Trophoblast cell (in vitro differentiated cells and primary cell): ENCODE measurements at regions not wholly inside any gene's neighbourhood (a gene's known extent, or its start where the extent isn't known, plus 50 kb on each side); places are given as distances from the start of the nearest gene placed in this dataset.
A peak's percentile ranks its signal among the peaks of the same experiment; 100 is the strongest.

ENCODE experiments used
- DNase-seq, 2 donors: peaks; one replicate each; pipeline ENCODE4 v3.0.0-alpha.2; 2016
- H2AFZ ChIP-seq: 2 replicates; pipeline ENCODE4 v1.6.1; 2013; ENCODE audit warnings: low read length, moderate library complexity, mild to moderate bottlenecking; ENCODE audit not compliant: insufficient read depth, poor library complexity
- H2AK5ac ChIP-seq: 2 replicates; pipeline ENCODE4 v1.6.1; 2013; ENCODE audit warnings: mild to moderate bottlenecking, low read length
- H2BK120ac ChIP-seq: 2 replicates; pipeline ENCODE4 v1.6.1; 2013; ENCODE audit warnings: low read length, mild to moderate bottlenecking, moderate library complexity; ENCODE audit not compliant: insufficient read depth, poor library complexity
- H2BK12ac ChIP-seq: 2 replicates; pipeline ENCODE4 v1.6.1; 2013; ENCODE audit warnings: mild to moderate bottlenecking, low read length, moderate library complexity
- H2BK5ac ChIP-seq: 2 replicates; pipeline ENCODE4 v1.6.1; 2013; ENCODE audit warnings: low read length, low read depth, moderate library complexity, mild to moderate bottlenecking; ENCODE audit not compliant: poor library complexity
- H3K14ac ChIP-seq: 2 replicates; pipeline ENCODE4 v1.6.1; 2013; ENCODE audit warnings: mild to moderate bottlenecking, low read length
- H3K18ac ChIP-seq: 2 replicates; pipeline ENCODE4 v1.6.1; 2013; ENCODE audit warnings: mild to moderate bottlenecking, low read length
- H3K23ac ChIP-seq: 2 replicates; pipeline ENCODE4 v1.6.1; 2013; ENCODE audit warnings: low read length
- H3K27ac ChIP-seq: 2 replicates; pipeline ENCODE4 v1.5.1; 2013; ENCODE audit warnings: low read depth, mild to moderate bottlenecking, inconsistent platforms, low read length, moderate library complexity
- H3K27me3 ChIP-seq: 2 replicates; pipeline ENCODE4 v1.6.1; 2013; ENCODE audit warnings: inconsistent platforms, mild to moderate bottlenecking, low read length, moderate library complexity; ENCODE audit not compliant: insufficient read depth
- H3K36me3 ChIP-seq, 2 experiments: 1 replicate in 1 of 2; 2 replicates in 1 of 2; pipeline ENCODE4 v1.6.1; 2013; ENCODE audit warnings: low read length in 2 of 2, mild to moderate bottlenecking in 2 of 2, moderate library complexity in 1 of 2; ENCODE audit not compliant: insufficient read depth in 2 of 2, control insufficient read depth in 1 of 2
- H3K4ac ChIP-seq: 2 replicates; pipeline ENCODE4 v1.6.1; 2013; ENCODE audit warnings: low read depth, mild to moderate bottlenecking, low read length, moderate library complexity
- H3K4me1 ChIP-seq, 2 experiments: 1 replicate in 1 of 2; 2 replicates in 1 of 2; pipeline ENCODE4 v1.6.1; 2013; ENCODE audit warnings: low read length in 2 of 2, mild to moderate bottlenecking in 2 of 2, moderate library complexity in 1 of 2; ENCODE audit not compliant: insufficient read depth in 2 of 2, control insufficient read depth in 1 of 2
- H3K4me2 ChIP-seq: 2 replicates; pipeline ENCODE4 v1.6.1; 2013; ENCODE audit warnings: inconsistent platforms, mild to moderate bottlenecking, low read length, moderate library complexity
- H3K4me3 ChIP-seq: 2 replicates; pipeline ENCODE4 v1.5.1; 2013; ENCODE audit warnings: mild to moderate bottlenecking, low read depth, low read length, inconsistent platforms
- H3K79me1 ChIP-seq: one replicate; pipeline ENCODE4 v1.6.1; 2013; ENCODE audit warnings: low read length
- H3K79me2 ChIP-seq: 2 replicates; pipeline ENCODE4 v1.6.1; 2013; ENCODE audit warnings: low read length, mild to moderate bottlenecking; ENCODE audit not compliant: control insufficient read depth, insufficient read depth, poor library complexity
- H3K9ac ChIP-seq: 2 replicates; pipeline ENCODE4 v1.6.1; 2013; ENCODE audit warnings: mild to moderate bottlenecking, low read length
- H3K9me3 ChIP-seq: 2 replicates; pipeline ENCODE4 v1.6.1; 2013; ENCODE audit warnings: low read depth, mild to moderate bottlenecking, control low read depth, inconsistent platforms, low read length; ENCODE audit not compliant: insufficient read depth
- H4K12ac ChIP-seq: 2 replicates; pipeline ENCODE4 v1.6.1; 2013; ENCODE audit warnings: low read depth, mild to moderate bottlenecking, low read length, moderate library complexity
- H4K8ac ChIP-seq: 2 replicates; pipeline ENCODE4 v1.6.1; 2013; ENCODE audit warnings: low read depth, mild to moderate bottlenecking, low read length, moderate library complexity
- H4K91ac ChIP-seq: one replicate; pipeline ENCODE4 v1.6.1; 2013; ENCODE audit warnings: low read depth, mild to moderate bottlenecking, low read length, moderate library complexity
- WGBS: extraction: QIAGEN DNeasy Blood & Tissue Kit; methylation state at CpG from one replicate; pipeline ENCODE4 v1.1.7; 2013; ENCODE audit warnings: missing lambda C conversion rate; ENCODE audit not compliant: insufficient read length, insufficient coverage; ENCODE audit errors: extremely low coverage; 5-methylcytosine and 5-hydroxymethylcytosine counted together

DNA sequence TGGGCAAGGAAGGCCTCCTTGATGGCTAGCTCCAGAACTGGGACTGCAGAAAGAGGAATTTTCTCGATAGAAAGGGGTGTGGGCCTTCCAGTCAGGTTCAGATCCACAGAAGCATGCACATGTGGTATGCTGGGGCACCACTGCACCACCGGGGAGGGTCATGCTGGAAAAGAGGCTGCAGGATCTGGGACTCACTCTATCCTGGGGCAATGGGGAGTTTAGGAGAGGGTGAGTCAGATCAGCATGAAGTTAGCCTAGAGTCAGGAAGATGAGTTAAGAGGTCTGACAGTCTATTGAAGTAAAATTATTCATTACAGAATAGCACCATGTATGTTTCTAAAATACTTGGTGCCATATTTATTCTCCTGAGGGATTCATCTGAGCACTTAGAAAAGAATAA, 130.2 kb upstream of the TOPAZ1 start:
- H3K4me1 ChIP-seq, result peaks cover 5 to 10% of the 10 kb centered on the region in 2 experiments
- no peak overlapping the region for H2BK120ac ChIP-seq
- WGBS, result no CpG with 5 or more reads among the region's 2 CpGs
- no peaks in the 10 kb centered on the region for H3K27me3 ChIP-seq
- no peak overlapping the region for H3K4ac ChIP-seq
- no peak overlapping the region for H3K14ac ChIP-seq
- no peak overlapping the region for H4K8ac ChIP-seq
- no peak overlapping the region for H4K12ac ChIP-seq
- no peaks in the 10 kb centered on the region for H3K36me3 ChIP-seq
- H4K91ac ChIP-seq, result no peak overlapping the region
- no peak overlapping the region for H3K4me3 ChIP-seq
- H3K79me2 ChIP-seq, result no peaks in the 10 kb centered on the region
- H2BK5ac ChIP-seq, result no peak overlapping the region
- no peaks in the 10 kb centered on the region for H3K9me3 ChIP-seq
- no peak overlapping the region for H3K4me2 ChIP-seq
- H2AK5ac ChIP-seq, result no peak overlapping the region
- H3K23ac ChIP-seq, result no peak overlapping the region
- no peaks in the 10 kb centered on the region for H3K79me1 ChIP-seq
- H2BK12ac ChIP-seq, result no peak overlapping the region
- DNase-seq, result no peak
- no peak overlapping the region for H3K9ac ChIP-seq
- H2AFZ ChIP-seq, result no peak overlapping the region
- H3K18ac ChIP-seq, result no peak overlapping the region
- H3K27ac ChIP-seq, result no peak overlapping the region

DNA sequence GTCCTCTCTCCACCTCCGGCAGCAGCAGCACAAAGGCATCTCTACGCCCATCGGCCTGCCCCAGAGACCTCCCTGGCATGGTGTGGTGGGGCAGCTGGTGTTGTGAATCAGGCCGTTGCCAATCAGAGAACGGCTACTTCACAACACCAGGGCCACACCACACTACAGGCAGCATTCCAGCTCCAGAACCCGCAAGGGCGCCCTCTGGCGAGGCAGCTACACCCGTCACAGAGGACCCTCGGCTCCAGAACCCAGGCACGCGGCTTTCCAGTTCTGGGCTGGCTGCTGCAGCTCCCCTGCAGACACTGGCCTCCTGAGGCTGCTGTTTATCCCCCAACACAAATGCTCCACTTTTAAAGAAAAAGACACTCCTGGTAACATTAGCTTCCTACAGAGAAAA, 127.5 kb upstream of the TOPAZ1 start:
- Histone ChIP-seq H3K36me3 (no peaks in the 10 kb centered on the region), H3K4me1 (peaks cover 15 to 17% of the 10 kb centered on the region in 2 experiments), H3K4me2 (no peak overlapping the region), H3K9me3 (no peaks in the 10 kb centered on the region), H3K18ac (no peak overlapping the region), H2BK5ac (no peak overlapping the region), H2AK5ac (no peak overlapping the region), H3K27me3 (no peaks in the 10 kb centered on the region), H2BK12ac (peak overlapping the region; percentile 41), H3K79me2 (no peaks in the 10 kb centered on the region), H3K9ac (no peak overlapping the region), H3K4ac (no peak overlapping the region), H3K23ac (no peak overlapping the region), H4K12ac (no peak overlapping the region), H3K79me1 (peaks cover 2% of the 10 kb centered on the region), H3K4me3 (no peak overlapping the region), H2BK120ac (peak overlapping the region; percentile 51), H2AFZ (no peak overlapping the region), H4K91ac (peak overlapping the region; percentile 23), H3K14ac (peak overlapping the region; percentile 19), H3K27ac (peak overlapping the region; percentile 30), H4K8ac (no peak overlapping the region)
- no CpG with 5 or more reads among the region's 12 CpGs for WGBS
- DNase-seq, result peak; percentile 12 to 64

DNA sequence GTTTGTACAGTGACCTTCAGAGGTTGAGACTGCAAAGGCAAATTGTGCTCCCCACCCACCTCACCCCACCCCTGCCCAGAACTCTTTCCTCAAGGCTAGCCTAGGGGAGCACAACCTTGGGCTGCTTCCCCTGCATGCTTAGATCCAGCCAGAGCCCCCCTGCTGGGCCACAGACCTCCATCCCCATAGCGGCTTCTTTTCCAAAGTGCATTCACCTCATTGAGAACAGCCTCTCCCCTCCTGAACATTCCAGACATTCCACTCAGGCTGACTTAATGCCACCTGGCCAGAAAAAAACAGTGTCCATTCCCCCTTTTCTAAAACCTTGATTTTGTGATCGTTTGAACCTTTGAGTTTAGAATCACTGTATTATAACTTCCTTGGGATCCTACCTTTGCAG, 124.4 kb upstream of the TOPAZ1 start:
- no CpG with 5 or more reads among the region's 2 CpGs for WGBS
- Histone ChIP-seq H3K79me2 (no peaks in the 10 kb centered on the region), H3K4ac (no peak overlapping the region), H3K79me1 (peaks cover 2% of the 10 kb centered on the region), H4K8ac (no peak overlapping the region), H2BK12ac (no peak overlapping the region), H3K4me3 (no peak overlapping the region), H4K91ac (no peak overlapping the region), H3K9ac (no peak overlapping the region), H3K27ac (no peak overlapping the region), H3K4me1 (peaks cover 15 to 17% of the 10 kb centered on the region in 2 experiments), H3K23ac (no peak overlapping the region), H2AK5ac (no peak overlapping the region), H3K4me2 (no peak overlapping the region), H3K36me3 (no peaks in the 10 kb centered on the region), H2BK120ac (no peak overlapping the region), H3K14ac (no peak overlapping the region), H3K18ac (no peak overlapping the region), H2BK5ac (no peak overlapping the region), H2AFZ (no peak overlapping the region), H3K9me3 (no peaks in the 10 kb centered on the region), H3K27me3 (no peaks in the 10 kb centered on the region), H4K12ac (no peak overlapping the region)
- DNase-seq, result peak in 1 of 2 donors; percentile 18

DNA sequence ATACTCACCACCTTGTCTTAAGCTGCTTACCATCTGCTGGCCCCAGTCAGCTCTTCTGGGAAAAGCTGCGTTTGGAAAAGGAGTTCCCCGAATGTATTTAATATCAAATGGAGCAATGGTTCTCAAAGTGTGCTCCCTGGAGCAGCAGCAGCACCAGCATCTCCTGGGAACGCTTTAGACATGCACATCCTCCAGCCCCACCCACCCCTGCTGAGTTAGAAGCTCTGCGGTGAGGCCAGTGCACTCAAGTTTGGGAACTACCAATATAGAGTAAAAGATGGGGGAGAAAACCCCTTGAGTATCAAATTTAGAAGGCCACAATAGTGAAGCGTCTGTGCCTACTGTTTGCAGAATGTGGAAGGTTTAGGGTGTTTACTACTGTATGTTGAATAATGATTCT, 124.0 kb upstream of the TOPAZ1 start:
- Histone ChIP-seq H3K4ac (no peak overlapping the region), H3K36me3 (no peaks in the 10 kb centered on the region), H3K79me1 (peaks cover 2% of the 10 kb centered on the region), H3K18ac (no peak overlapping the region), H3K79me2 (no peaks in the 10 kb centered on the region), H3K4me3 (no peak overlapping the region), H3K27ac (no peak overlapping the region), H2AK5ac (no peak overlapping the region), H3K14ac (no peak overlapping the region), H2BK120ac (no peak overlapping the region), H4K12ac (no peak overlapping the region), H3K9me3 (no peaks in the 10 kb centered on the region), H4K91ac (peak overlapping the region; percentile 13), H3K9ac (no peak overlapping the region), H3K27me3 (no peaks in the 10 kb centered on the region), H3K23ac (no peak overlapping the region), H4K8ac (no peak overlapping the region), H2BK12ac (peak overlapping the region; percentile 41), H2BK5ac (no peak overlapping the region), H2AFZ (no peak overlapping the region), H3K4me2 (no peak overlapping the region), H3K4me1 (peaks cover 15 to 17% of the 10 kb centered on the region in 2 experiments)
- DNase-seq, result no peak
- WGBS, result no CpG with 5 or more reads among the region's 5 CpGs
